NCI-H1048 (cell line): ENCODE measurements at regions not wholly inside any gene's neighbourhood (a gene's known extent, or its start where the extent isn't known, plus 50 kb on each side); places are given as distances from the start of the nearest gene placed in this dataset.

Experiments
- DNase-seq: peaks from one replicate; lab custom pipeline; 2025; lab: John Stamatoyannopoulos, UW

- no peak for DNase-seq
Measured at GRCh38 chr17:79243996-79244395, 169.4 kb downstream of the ENGASE start.

- no peak for DNase-seq
Measured at GRCh38 chr17:79243603-79243990, 169.0 kb downstream of the ENGASE start.

- DNase-seq, result no peak
Measured at GRCh38 chr17:79242873-79243602, 168.4 kb downstream of the ENGASE start.

- no peak for DNase-seq
Measured at GRCh38 chr17:79242393-79242792, 167.8 kb downstream of the ENGASE start.

DNA sequence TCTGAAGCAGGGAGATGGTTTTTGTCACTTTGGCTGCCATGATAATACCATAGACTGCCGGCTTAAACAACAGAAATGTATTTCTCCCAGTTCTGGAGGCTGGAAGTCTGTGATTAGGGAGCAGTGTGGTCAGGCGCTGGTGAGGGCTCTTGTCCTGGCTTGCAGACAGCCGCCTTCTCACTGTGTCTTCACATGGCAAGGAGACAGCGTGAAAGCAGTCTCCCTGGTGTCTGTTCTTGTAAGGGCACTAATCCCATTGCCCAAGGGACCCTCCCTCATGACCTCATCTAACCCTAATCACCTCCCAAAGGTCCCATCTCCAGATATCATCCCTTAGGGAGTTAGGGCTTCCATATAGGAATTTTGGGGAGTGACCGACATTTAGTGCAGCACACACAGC lies 167.0 kb downstream of the ENGASE start:
- no peak for DNase-seq

- no peak for DNase-seq
Measured at GRCh38 chr17:79239205-79239604, 164.6 kb downstream of the ENGASE start.

DNA sequence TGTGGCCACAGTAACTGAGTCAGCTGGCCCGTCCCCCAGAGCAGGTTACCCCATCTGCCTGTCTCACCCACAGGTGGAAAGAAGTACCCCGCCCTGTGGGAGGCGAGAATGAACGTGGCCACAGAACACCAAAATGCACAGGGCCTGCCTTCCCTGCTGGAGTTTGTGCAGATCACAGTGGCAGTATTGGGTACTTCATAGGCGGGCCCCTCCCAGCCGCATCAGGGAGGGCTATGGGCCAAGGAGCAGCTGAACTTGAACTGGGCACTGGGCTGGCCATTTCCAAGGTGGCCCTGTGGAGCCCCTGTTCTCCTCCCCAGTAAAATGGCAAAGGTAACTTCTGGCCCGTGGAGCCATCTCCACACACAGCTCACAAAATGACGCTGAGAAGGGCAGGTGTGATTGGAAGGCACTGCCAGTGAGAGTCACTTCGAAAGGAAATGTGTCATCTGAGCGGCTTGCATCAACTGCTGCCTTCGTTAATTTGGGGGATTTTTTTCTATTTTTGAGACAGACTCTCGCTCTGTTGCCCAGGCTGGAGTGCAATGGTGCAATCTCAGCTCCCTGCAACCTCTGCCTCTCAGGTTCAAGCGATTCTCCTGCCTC lies 162.9 kb downstream of the ENGASE start:
- no peak for DNase-seq

DNA sequence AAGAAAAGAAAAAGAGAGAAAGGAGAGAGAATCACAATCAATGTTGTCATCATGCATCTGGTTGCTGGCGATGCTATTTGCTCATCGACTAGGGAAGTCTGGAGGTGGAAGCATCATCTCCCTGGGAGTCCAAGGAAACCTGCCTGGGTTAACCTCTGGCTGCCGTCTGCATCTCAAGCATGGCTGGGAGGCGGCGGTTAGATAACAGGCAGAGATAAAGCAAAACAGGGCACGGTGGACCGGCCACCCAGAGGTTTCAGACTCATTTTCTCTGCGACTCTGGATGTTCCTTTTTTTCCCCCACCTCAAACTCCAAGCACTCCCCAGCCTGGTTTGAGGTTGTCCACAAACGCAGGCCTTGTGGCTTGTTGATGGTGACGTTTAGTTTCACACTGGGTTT lies 161.2 kb downstream of the ENGASE start:
- no peak for DNase-seq

DNA sequence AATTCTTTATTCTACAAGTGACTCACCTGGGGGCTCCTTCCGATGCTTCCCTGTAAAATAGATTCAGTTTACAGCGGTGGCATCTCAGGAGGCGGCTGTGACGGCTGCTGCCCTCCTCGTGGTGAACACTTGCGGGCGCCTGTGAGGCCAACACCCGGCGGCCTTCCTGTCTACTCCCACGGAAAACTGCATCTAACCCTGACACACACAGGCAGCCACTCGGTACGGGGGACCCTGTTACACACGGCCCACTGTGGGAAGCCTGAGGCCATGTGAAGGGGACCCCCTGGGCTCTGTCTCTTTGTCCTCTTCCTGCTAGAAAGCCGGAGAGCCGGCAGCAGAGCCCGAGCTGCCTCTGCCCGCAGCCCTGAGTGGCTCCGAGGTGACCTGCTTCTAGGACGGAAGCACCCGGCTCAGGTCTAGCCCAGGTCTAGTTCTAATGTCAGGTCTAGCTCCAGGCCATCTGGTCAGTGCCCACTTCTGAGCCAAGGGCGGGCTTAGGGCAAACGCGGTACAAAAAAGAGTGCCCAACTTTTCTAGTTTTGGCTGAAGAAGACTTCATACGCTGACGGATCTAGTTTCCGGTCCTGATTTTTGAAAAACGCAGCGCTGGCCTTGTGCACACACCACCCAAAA lies 159.4 kb downstream of the ENGASE start:
- DNase-seq, result no peak

DNA sequence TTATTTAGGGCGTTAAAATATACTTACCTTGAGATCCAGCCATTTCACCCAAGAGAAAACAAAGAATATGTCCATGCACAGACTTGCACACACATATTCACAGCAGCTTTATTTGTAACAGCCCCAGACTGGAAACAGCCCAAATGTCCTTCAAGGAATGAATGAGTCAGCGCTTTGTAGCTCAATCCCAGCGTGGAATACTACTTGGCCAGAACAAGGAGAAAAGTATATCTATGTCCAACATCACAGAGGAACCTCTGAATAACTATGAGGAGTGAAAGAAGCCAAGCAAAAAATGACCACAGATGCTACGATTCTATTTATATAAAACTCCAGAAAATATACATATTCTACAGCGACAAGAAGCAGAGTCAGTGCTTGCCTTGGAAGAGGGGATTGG lies 158.3 kb downstream of the ENGASE start:
- DNase-seq, result no peak

- no peak for DNase-seq
Measured at GRCh38 chr17:79231766-79232287, 157.2 kb downstream of the ENGASE start.

- DNase-seq, result no peak
Measured at GRCh38 chr17:79230576-79230975, 156.0 kb downstream of the ENGASE start.

- DNase-seq, result no peak
Measured at GRCh38 chr17:79226037-79226436, 151.4 kb downstream of the ENGASE start.

GRCh38 chr17:79224903-79225302 lies 150.3 kb downstream of the ENGASE start:
- no peak for DNase-seq

DNA sequence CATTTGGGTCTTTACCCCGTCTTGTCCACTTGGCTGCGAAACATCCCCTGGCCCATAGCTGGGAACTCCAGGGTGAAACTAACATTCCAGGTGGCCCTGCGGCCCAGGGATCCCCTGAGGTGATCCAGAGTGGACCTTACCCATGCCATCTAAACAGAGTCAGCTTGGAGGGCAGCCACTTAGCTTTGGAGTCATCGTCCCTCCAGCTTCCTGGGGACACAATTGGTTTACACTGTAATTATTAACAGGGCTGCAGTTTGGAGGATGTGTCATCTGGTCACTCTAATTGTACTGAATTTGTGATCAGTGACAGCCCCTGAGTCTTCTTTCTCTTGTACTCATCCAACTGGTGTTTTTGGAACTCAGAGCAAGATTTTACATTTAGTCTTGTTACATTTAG lies 149.9 kb downstream of the ENGASE start:
- DNase-seq, result no peak

DNA sequence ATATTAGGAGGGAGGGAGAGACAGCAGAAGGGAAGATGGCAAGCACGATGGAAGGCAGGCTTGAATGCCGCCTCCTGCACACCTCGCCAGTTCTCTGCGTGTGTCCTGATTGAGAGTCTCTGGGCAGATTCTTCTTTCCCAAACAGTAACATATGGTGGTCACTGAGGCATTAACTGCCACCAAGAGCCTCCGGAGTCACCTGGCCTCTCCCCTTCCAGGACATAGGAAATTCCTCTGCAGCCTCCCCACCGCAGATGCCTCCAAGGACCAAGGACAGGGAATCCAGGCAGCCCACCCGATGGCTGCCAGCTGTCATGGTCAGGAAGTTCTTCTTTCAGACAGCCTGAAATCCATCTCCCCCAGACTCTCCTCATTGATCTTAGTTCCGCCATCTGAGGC lies 149.3 kb downstream of the ENGASE start:
- no peak for DNase-seq

DNA sequence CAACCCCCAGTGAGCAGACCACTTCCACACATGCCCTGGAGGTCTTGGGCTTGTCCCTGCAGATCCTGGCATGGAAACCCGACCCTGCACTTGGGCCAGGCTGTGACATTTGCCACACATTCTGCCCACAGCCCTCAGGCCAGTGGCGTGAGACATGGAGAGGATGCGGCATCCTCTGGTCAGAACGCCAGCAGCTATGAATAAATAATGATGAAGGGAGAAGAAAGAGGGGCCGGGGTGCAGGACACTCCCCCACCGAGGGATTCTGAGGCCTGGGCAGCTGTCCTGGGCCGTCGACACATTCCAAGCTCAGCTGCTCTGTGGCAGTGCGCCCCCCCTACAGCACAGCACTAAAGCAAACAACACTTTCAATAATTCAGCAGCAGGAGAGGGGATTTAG lies 148.8 kb downstream of the ENGASE start:
- DNase-seq, result no peak

DNA sequence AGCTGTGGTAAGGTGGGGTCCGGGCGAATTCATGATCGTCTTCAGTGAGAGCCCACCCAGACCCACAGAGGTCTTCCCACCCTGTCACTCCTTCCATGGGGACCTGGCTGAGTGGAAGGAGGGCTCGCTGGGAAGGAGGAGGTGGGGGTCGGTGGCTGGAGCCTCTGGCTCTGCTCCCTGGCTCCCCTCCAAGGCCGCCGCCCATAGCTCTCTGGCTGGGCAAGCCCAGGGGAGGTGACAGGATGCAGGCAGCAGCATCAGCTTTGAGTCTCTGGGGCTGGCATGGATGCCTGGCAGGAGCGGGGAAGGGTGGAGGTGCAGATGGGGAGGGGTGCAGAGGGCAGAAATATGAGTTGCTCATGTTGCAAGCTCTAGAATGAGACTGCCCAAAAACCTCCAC lies 147.0 kb downstream of the ENGASE start:
- no peak for DNase-seq

DNA sequence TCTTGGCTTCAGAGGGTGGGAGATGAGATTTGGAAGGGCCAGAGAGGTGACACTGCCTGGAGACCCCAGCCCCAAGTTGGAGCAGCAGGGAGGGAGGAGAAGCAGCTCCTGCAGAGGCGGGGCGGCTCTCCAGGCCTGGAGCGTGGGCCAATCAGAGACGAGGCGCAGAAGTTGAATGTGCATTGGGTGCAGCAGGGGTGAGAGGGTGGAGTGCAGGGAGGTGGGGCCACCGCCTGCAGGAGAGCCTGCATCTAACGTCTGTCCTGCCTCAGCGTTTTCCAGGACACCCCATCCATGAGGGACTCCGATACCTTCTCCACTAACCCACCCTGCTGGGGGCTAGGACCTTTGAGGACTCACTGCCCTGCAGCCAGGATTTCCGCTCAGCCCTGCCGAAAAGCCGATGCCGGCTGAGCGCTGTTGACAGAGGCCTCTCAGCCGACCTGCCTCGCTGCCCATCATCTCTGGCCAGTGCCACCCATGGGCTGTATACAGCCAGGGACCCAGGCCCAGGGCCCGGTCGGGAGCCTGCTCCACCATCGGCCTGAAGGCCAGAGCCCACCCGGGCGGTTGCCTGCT lies 146.2 kb downstream of the ENGASE start:
- no peak for DNase-seq

GRCh38 chr17:79220201-79220712 lies 145.6 kb downstream of the ENGASE start:
- DNase-seq, result no peak

- no peak for DNase-seq
Measured at GRCh38 chr17:79219208-79219935, 144.7 kb downstream of the ENGASE start.

- no peak for DNase-seq
Measured at GRCh38 chr17:79218825-79219200, 144.2 kb downstream of the ENGASE start.
